Mammary epithelial cell (primary cell): ENCODE measurements at regions not wholly inside any gene's neighbourhood (a gene's known extent, or its start where the extent isn't known, plus 50 kb on each side); places are given as distances from the start of the nearest gene placed in this dataset.

Experiments
- EZH2 ChIP-seq: IDR thresholded peaks from 2 replicates; pipeline ENCODE4 v1.6.1; 2012; ENCODE audit warnings: low read length, inconsistent platforms, borderline replicate concordance
- TF ChIP-seq, protein P1 (sequence below), 2 donors: IDR thresholded peaks in 1 of 2; conservative IDR thresholded peaks in 1 of 2; 2 replicates each; pipeline ENCODE4 v1.5.1; 2011 to 2012; ENCODE audit warnings: inconsistent platforms in 2 of 2, low read length in 2 of 2, mild to moderate bottlenecking in 2 of 2, control low read depth in 1 of 2, low read depth in 1 of 2; ENCODE audit not compliant: insufficient read depth in 1 of 2; ENCODE audit errors: extremely low read depth in 1 of 2

GRCh38 chrX:137119049-137119448 lies 85.3 kb upstream of the GPR101 start:
- TF ChIP-seq, protein P1, sequence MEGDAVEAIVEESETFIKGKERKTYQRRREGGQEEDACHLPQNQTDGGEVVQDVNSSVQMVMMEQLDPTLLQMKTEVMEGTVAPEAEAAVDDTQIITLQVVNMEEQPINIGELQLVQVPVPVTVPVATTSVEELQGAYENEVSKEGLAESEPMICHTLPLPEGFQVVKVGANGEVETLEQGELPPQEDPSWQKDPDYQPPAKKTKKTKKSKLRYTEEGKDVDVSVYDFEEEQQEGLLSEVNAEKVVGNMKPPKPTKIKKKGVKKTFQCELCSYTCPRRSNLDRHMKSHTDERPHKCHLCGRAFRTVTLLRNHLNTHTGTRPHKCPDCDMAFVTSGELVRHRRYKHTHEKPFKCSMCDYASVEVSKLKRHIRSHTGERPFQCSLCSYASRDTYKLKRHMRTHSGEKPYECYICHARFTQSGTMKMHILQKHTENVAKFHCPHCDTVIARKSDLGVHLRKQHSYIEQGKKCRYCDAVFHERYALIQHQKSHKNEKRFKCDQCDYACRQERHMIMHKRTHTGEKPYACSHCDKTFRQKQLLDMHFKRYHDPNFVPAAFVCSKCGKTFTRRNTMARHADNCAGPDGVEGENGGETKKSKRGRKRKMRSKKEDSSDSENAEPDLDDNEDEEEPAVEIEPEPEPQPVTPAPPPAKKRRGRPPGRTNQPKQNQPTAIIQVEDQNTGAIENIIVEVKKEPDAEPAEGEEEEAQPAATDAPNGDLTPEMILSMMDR (conservative IDR thresholded peaks at IDR 0.05 in 1 of 2, IDR thresholded peaks at IDR 0.05 in 1 of 2; ENCODE audit: extremely low read depth in 1 of 2, insufficient read depth in 1 of 2, low read depth in 1 of 2, low read length in 2 of 2): no peak
- no peak for TF ChIP-seq EZH2
